ENCODE measurements at regions not wholly inside any gene's neighbourhood (a gene's known extent, or its start where the extent isn't known, plus 50 kb on each side); places are given as distances from the start of the nearest gene placed in this dataset.

DNA sequence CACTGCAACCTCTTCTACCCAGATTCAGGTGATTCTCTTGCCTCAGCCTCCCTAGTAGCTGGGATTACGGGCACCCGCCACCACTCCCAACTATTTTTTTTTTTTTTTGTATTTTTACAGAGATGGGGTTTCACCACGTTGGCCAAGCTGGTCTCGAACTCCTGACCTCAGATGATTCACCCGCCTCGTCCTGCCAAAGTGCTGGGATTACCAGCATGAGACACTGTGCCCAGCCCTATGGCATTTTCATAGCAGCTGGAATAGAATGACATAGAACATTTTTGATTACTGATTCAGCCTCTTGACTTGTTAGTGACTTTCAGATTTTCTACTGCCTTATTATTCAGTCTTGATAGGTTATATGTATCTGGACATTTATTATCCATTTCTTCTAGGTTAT lies 1046.2 kb downstream of the AMY1C start:
- Histone ChIP-seq H3K27me3 (no peaks in the 10 kb centered on the region), H3K9me3 (no peaks in the 10 kb centered on the region), H3K4me1 (no peaks in the 10 kb centered on the region), H3K36me3 (no peaks in the 10 kb centered on the region), H3K4me3 (no peak overlapping the region), H3K27ac (no peak overlapping the region)
- TF ChIP-seq, protein P1, sequence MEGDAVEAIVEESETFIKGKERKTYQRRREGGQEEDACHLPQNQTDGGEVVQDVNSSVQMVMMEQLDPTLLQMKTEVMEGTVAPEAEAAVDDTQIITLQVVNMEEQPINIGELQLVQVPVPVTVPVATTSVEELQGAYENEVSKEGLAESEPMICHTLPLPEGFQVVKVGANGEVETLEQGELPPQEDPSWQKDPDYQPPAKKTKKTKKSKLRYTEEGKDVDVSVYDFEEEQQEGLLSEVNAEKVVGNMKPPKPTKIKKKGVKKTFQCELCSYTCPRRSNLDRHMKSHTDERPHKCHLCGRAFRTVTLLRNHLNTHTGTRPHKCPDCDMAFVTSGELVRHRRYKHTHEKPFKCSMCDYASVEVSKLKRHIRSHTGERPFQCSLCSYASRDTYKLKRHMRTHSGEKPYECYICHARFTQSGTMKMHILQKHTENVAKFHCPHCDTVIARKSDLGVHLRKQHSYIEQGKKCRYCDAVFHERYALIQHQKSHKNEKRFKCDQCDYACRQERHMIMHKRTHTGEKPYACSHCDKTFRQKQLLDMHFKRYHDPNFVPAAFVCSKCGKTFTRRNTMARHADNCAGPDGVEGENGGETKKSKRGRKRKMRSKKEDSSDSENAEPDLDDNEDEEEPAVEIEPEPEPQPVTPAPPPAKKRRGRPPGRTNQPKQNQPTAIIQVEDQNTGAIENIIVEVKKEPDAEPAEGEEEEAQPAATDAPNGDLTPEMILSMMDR (IDR thresholded peaks at IDR 0.05 in 4 of 5, conservative IDR thresholded peaks at IDR 0.05 in 1 of 5) = no peak
- TF ChIP-seq POLR2A (IDR thresholded peaks at IDR 0.05) = no peak
- intact Hi-C loops (cut with DNase I; ENCODE audit: low total_unique reads) = no loop called here
- in situ Hi-C loops (cut with MboI; ENCODE audit: low sequenced_read_pairs in 4 of 4) = no loop called here
- DNase-seq = no peak
- no peak for ATAC-seq

DNA sequence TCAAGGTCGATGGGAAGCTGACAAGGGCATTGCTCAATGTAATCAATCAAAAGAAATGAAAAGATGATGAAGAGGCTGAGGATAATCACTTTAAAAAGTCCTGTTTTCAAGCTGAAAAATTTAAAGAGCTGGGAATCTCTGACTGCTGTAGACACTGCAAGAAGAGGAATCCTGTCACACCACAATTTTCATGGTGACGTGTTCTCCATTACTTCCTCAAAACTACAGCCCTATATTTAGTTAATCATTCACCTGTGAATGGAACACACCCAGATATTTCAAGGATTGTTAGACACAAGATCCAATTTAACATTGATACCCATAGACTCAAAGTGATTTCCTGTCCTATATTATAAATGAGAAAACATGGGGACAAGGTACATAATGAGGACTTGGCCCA lies 1048.3 kb downstream of the AMY1C start:
- Histone ChIP-seq H3K9me3 (no peaks in the 10 kb centered on the region), H3K4me1 (no peaks in the 10 kb centered on the region), H3K4me3 (no peak overlapping the region), H3K36me3 (no peaks in the 10 kb centered on the region), H3K27me3 (no peaks in the 10 kb centered on the region), H3K27ac (no peak overlapping the region)
- TF ChIP-seq, protein P1 (IDR thresholded peaks at IDR 0.05 in 4 of 5, conservative IDR thresholded peaks at IDR 0.05 in 1 of 5) = no peak
- no peak for TF ChIP-seq POLR2A (IDR thresholded peaks at IDR 0.05)
- intact Hi-C loops (cut with DNase I; ENCODE audit: low total_unique reads) = no loop called here
- in situ Hi-C loops (cut with MboI; ENCODE audit: low sequenced_read_pairs in 4 of 4) = no loop called here
- ATAC-seq (no peak), DNase-seq (no peak)

DNA sequence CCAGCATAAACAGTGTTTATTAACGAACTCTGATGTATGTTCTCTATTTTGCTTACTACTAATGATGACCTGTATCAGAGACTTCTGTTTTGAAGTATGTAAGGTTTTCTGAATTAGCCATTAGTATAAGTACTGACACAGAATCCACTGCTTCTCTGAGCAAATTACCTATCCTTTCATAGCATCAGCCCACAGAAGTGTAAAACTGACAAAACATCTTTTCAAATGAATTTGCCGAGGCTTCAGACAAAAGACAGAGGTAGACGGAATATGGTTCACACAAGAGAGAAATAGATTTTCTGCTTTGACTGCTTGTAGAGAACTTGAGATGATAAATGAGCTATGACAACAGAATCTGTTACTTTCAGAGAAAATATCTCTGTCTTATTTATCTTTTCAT lies 1051.6 kb downstream of the AMY1C start:
- H3K9me3 ChIP-seq = no peaks in the 10 kb centered on the region
- TF ChIP-seq, protein P1 (IDR thresholded peaks at IDR 0.05 in 4 of 5, conservative IDR thresholded peaks at IDR 0.05 in 1 of 5) = no peak
- no peak for TF ChIP-seq POLR2A (IDR thresholded peaks at IDR 0.05)
- H3K4me3 ChIP-seq = no peak overlapping the region
- H3K36me3 ChIP-seq = no peaks in the 10 kb centered on the region
- no peak for DNase-seq
- H3K27me3 ChIP-seq = no peaks in the 10 kb centered on the region
- in situ Hi-C loops (cut with MboI; ENCODE audit: low sequenced_read_pairs in 4 of 4) (loop anchor here in 1 of 4 donors (25.0 kb wide), 1 partner anchor 111 kb away; no protein-coding TSS in a partner anchor), intact Hi-C loops (cut with DNase I; ENCODE audit: low total_unique reads) (no loop called here)
- no peaks in the 10 kb centered on the region for H3K4me1 ChIP-seq
- ATAC-seq = no peak
- no peak overlapping the region for H3K27ac ChIP-seq

GRCh38 chr1:104804147-104804546 lies 1054.4 kb downstream of the AMY1C start:
- TF ChIP-seq, protein P1 (IDR thresholded peaks at IDR 0.05 in 4 of 5, conservative IDR thresholded peaks at IDR 0.05 in 1 of 5) = no peak
- no peak for TF ChIP-seq POLR2A (IDR thresholded peaks at IDR 0.05)
- ATAC-seq (no peak), DNase-seq (no peak)
- no peak overlapping the region for H3K27ac ChIP-seq
- in situ Hi-C loops (cut with MboI; ENCODE audit: low sequenced_read_pairs in 4 of 4) = loop anchor here in 1 of 4 donors (25.0 kb wide), 1 partner anchor 108 kb away; no protein-coding TSS in a partner anchor
- no peaks in the 10 kb centered on the region for H3K9me3 ChIP-seq
- H3K4me1 ChIP-seq = no peaks in the 10 kb centered on the region
- H3K27me3 ChIP-seq = no peaks in the 10 kb centered on the region
- no peak overlapping the region for H3K4me3 ChIP-seq
- intact Hi-C loops (cut with DNase I; ENCODE audit: low total_unique reads) = no loop called here
- H3K36me3 ChIP-seq = no peaks in the 10 kb centered on the region

DNA sequence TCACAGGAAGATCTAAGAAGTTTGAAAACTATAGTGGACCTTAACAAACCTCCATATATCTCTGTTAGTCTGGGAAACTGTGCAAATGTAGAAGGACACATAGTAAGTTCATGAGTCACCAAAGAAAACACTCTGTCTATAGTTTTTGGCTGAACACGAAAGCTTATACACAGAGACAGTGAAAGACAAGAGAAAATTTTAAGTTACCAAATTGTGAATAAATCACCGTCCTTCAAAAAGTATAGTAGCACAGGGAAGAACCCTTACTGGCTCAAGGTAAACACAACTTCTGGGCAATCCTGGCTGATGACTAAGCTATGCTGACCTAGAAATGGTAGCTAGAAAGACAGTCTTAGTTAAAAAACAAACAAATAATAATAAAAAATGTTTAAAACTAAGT lies 1057.9 kb downstream of the AMY1C start:
- intact Hi-C loops (cut with DNase I; ENCODE audit: low total_unique reads) = no loop called here
- in situ Hi-C loops (cut with MboI; ENCODE audit: low sequenced_read_pairs in 4 of 4) = loop anchor here in 1 of 4 donors (25.0 kb wide), 1 partner anchor 105 kb away; no protein-coding TSS in a partner anchor

More for the DNA sequence above, 1057.9 kb downstream of the AMY1C start:
- H3K36me3 ChIP-seq = no peaks in the 10 kb centered on the region
- TF ChIP-seq, protein P1 (IDR thresholded peaks at IDR 0.05 in 4 of 5, conservative IDR thresholded peaks at IDR 0.05 in 1 of 5) = no peak
- DNase-seq (no peak), ATAC-seq (no peak)
- no peaks in the 10 kb centered on the region for H3K4me1 ChIP-seq
- H3K4me3 ChIP-seq = no peak overlapping the region
- no peak overlapping the region for H3K27ac ChIP-seq
- no peaks in the 10 kb centered on the region for H3K27me3 ChIP-seq
- no peaks in the 10 kb centered on the region for H3K9me3 ChIP-seq
